Embryonic facial prominence (tissue), 1 donor: ENCODE measurements at regions not wholly inside any gene's neighbourhood (a gene's known extent, or its start where the extent isn't known, plus 50 kb on each side); places are given as distances from the start of the nearest gene placed in this dataset.

ENCODE experiments used
- DNase-seq: peaks from one replicate; pipeline ENCODE4 v3.0.0-alpha.2; 2016; ENCODE audit errors: extremely low spot score

DNA sequence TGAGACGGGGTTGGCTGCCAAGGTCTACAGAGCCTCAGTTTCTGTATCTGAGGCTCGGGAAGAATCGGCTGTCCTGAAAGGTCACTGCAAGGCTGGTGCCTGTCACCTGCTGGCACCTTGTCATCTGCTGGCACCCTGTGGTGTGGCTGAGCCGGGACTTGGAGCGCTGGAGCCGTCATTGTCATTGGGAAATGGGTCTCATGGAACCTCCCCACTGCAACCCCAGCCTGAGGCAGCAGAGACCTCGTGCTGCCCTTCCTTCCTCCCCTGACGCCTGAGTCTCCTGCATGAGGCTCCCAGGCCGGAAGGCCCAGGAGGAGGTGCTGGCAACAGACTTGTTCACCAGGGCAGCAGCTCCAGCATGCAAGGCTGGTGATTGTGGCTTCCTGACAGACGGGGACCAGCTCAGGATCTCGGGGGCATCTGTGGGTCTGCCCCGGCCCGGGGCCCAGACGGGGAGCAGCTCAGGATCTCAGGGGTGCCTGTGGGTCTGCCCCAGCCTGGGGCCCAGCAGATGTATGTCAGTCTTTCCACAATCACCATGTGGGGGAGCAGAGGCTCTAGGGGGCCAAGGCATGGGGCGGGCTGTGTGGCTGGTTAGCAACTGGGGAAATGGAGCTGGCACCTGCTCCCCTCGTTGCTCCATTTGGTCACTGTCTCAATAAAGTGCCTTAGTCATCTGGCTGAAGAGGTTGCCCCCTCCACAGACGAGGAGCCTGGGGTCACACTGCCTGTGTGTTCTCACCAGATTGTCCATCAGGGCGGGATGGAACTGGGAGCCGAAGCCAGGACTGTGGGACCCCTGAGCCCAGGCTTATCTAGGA lies 668.7 kb downstream of the BRD1 start:
- DNase-seq, result no peak

DNA sequence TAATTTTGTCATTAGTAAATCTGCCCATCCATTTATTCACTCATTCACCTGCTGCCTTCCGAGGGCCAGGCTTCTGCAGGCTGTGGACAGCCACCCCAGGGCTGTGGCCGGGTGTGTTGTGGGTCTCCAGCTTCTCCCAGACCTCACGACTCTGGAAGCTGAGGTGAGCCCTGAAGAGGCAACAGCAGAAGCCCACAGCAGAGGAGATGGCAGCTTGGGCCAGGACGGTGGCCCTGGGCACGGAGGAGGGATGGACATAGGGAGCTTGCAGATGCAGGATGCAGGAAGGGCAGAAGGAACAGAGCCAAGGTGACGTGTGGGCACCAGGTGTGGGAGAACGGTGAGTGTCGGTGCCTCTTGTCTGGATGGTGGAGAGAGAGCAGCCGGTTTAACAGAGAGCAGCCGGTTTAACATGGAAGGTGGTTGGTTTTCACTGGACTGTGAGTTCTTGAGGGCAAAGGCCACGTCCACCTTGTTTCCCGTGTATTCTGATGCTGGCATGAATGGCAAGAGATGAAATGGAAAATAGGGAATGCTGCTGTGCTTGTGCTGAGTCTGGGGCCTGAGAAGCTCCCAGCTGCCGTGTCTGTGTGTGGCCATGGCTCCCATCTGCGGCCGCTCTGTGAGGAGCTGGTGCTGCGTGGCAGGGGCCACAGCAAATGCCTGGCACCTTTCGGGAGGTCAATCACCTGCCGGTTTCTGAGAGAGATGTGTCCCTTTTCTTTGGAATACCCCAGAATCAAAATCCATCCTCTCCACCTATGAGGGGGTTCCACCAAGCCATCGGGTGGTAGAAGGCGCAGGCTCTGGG lies 669.9 kb downstream of the BRD1 start:
- DNase-seq, result no peak

DNA sequence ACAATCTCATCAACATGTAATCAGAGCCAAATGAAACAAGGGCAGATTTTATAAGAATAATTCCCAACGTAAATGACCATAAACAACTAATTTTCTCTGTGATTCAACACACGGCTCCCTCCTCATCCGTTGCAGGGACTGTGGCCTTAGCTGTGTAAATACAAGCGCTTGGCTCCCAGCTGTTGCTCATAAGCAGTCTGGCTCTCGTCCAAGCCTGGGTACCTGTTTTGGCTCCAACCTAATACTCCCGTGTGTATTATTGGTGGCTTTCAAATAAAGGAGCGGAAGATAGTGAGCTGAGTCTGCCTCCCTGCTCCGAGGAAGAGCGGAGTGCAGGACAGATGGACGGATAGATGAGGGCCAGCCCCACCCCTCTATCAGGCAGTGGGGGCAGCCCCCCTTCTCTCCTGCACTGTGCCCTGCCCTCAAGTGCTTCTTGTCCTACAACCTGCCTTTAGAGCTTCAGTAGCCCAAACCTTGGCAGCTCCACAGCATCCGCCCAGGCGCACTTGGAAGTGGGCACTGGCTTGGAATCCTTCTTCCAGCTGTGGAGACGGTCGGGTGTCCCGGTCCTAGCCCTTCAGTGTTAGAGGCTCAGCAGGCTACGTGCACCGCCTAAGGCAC lies 670.9 kb downstream of the BRD1 start:
- no peak for DNase-seq

DNA sequence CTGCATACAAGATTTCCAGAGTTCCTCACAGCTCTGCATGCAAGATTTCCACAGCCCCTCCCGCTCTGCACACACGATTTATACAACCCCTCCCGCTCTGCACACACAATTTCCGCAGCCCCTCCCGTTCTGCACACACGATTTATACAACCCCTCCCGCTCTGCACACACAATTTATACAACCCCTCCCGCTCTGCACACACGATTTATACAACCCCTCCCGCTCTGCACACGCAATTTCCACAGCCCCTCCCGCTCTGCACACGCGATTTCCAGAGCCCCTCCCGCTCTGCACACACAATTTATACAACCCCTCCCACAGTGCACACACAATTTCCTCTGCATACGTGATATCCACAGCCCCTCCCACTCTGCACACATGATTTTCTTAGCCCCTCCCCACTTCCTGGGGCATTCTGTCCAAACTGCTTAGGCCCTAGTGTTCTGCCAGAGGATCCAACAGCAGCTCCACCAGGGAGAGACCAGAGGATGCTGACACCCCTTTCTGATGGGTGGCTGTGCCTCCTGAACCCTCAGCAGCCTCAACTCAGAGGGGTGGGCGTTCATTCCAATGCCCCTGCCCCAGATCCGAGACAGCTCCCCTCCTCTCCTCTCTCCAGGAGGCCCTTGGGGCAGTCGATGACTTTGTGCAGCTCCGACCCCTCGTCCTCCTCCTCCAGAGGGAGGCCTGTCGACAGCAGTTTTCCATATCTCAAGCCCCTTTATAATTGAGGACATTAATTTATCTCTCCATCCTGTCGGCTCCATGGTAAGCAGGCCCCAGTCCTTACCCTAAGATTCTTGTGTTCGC lies 671.7 kb downstream of the BRD1 start:
- no peak for DNase-seq

DNA sequence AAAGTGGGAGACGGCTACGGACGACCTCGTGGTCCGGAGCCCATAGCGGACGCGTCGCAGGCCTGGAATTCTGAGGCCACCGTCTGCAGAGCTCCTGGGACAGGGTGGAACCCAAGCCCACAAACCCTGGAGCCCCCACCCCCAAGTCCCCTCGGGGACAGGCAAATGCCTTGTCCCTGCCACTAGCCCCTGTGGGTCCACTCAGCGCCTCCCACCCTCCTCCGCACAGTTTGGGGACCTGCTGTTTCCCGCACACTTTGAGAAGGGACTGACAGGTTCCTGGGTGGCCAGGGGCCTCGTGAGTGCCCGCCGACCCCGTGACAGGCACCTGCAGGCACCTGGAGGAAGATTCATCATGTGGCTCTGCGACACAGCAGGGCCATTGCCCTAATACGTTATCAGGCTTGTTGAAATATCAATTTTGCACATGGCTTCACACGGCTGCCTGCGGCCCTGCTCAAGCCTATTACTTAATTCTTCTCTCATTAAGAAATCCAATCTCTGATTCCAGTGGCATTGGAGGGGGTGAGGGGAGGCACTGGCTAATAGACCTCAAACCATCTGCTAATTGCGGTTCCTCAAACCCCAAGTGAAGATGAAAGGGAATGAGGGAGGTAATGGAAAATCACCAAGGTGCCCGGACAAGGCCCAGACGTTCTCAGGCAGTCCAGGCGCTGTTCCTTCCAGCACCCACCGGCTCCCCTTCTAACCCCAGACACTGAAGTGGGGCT lies 672.5 kb downstream of the BRD1 start:
- DNase-seq, result no peak

DNA sequence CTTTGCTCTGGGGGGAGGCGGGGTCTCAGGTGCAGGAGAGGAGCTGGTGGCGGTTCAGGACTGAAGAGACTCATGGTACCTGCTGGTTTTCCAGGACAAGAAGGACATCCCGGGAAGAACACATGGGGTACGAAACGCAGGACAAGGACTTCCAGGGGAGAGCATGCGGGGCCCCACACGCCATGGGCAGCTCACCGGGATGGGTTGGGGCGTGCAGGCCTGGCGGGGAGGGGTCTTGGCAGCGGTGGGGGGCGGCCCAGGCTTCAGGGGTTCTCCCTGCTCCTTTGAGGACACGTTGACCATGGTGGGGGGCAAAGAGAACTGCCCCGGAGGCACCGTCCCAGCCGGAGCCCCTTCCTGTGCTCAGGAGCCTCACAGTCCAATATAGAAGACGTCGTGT lies 673.2 kb downstream of the BRD1 start:
- no peak for DNase-seq

DNA sequence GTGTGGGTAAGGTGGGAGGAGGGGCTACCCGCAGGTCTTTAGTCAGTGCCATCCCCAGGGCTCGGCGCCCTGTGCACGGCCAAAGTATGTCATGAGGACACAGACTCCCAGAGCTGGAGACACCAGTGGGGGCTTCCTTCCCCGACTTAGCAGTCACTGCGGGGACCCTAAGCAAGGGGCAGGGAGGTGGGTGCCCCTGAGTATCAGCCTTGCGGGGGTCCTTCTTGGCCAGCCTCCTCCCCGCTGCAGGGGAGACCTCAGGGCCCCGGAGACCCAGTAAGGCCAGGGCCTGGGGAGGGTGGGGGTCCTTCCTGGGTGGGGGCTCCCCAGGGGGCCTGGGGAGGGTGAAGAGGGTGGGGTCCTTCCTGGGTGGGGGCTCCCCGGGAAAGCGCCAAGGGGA lies 673.8 kb downstream of the BRD1 start:
- DNase-seq, result no peak

DNA sequence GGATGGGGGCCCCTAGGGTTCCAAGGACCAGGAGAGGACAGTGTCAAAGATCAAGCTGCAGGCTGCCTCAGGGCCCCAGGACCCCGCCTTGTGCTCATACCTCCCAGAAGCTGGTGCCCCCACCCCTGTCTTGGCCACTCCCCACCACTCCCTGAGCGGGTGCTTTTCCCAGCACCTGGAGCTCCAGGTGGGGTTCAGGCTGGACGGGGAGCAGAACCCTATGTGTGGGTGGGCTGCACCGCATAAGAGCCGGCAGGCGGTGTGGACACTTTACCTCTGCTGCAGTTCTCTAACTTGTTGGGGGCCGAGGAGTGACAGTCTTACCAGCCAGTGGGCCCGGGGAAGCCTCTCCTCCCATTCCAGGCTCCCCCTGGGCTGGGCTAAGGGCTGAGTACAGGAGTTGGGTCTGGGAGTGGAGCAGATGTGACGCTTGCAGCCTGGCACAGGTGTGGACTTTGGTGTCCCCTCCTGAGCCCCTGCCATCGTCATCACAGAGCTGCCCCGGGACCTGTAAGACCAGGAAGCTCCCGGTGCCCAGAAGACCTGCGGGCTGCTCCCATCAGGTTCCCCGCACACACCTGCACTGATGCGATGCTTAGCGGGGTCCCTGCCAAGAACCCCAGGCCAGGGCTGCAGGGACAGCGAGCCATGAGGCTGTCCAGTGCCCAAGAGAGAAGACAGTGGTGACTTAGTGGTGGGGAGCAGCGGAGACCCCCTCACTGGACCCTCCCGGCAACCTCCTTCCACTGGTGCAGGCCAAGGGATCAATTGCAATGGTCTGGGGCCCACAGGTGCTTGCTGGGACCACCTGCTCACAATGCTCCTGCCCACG lies 674.5 kb downstream of the BRD1 start:
- DNase-seq, result no peak

DNA sequence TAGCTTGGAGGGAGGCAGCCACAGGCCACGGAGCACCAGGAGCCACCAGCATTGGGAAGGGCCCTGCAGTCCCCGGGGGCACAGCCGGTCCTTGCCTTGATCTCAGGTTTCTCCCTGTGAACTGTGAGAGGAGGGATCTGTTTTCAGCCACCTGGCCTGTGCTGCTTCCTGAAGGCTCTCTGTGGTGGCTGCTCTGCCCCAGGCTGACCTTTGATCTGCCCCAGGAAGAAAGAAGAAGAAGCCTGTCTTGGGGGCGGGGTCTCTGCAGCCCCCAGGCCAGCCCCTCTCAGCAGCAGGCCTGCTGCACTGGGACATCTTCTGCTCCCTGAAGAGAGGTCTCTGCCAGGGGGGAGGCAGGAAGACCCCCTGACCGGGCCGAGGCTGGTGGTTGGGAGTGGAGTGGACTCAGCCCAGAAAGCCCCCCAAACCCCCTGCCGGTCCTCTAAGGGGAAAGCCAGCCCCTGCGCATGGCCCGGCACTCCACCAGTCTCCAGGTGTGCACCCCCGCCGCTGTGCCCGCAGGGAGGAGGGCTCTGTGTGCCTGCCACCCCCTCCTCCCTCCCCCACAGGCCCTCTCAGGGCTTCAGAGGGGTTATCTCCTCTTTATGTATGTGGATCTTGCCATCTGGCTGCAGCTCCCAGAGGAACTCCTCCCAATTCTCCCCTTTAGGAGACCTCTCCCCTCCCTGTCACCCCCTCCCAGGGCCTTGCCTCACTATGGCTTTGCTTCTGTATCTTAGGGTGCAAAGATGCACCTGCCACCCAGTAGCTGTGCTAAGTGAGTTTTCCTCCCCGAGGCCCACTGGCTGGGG lies 675.3 kb downstream of the BRD1 start:
- no peak for DNase-seq

DNA sequence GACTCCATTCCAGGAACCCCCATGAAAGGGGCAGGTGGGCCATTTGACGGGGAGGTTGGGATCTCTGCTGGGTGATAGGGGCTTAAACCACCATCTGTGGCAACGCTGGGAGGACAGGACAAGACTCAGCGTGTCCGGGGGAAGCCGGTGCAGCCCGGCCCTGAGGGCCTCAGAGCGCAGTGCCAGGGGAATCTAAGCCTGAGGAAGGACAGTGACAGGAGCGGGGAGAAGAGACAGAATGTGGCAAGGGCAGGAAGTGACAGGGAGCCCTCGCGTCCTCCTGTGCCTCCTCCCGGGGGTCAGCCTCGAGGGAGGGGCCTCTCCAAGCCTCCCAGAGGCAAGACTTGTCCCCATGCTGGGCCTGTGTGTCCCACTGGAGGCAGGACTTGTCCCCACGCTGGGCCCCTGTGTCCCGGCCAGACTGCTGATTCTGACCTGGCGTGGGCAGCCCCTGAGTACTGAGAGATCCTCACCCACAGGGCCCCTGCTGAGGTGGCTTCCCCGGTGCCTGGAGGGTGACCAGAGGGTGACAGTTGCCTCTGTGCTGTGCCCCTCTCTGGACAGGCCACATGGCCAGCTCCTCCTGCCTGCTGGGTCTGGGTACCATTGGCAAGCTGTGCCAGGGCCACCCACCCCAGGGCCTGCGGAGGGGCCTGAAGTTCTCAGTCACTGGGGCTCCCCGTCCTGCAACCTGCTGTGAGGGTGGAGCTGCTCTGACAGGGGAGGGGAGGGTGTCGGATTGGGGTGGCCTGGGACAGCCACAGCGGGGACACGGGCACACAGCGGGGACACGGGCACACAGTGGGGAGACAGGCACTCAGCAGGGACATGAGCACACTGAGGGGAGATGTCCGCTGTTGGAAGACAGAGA lies 676.2 kb downstream of the BRD1 start:
- DNase-seq, result no peak

DNA sequence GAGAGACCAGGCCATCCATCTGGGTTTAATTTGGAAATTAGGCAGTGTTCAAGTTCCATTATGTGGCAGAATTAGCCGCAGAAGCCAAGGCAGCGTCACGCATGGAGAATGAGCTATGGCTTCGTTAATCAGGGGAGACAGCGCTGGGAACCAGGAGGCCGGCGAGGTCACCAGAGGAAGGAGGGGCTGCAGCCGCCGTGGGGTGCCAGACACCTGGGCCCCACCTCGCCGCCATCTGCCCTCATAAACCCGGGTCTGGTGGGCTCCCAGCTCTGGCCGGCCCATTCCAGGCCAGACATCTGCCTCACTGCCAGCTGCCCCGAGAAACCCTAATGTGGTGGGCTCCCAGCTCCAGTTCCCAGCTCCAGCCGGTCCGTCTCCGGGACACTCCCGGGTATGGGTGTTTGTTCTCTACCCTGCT lies 676.9 kb downstream of the BRD1 start:
- no peak for DNase-seq

DNA sequence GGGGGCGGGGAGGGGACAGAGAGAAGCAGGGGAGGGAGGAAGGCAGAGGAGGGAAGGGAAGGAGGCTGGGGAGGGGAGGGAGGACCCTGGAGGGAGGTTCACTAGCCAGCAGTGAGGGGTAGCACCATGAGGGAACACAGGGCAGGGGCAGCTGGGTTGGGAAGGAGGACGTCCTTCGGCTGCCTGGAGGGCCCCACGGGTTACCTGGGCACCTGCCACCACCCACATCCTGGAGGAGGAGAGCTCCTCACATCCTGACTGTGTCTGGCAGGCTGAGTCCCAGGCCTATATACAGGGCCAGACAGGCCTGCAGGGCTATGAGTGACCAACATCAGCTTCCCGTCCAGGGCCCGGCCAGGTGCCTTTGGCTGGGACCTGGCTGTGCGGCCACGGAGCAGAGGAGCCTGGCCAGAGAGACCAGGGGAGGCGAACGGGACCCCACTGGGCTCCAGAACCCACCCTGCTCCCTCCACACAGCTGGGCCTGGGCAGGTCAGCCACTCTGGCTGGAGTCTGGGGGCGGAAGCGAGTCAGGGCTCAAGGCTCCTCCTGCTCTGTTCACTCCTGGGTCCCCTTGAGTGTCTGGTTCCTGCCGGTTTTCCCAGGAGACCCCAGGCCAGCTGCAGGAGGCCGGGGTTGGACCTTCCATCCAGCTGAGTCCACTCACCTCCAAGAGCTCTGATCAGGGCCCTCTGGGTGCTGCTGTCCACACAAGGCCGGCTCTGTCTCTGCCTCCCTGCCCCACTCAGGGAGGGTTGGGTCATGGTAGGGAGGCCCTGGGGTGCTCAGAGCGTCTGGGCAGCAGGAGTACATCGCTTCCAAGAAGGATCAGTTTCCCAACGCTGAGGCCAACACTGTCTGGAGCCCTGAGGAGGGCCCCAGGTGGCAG lies 677.7 kb downstream of the BRD1 start:
- DNase-seq, result no peak

DNA sequence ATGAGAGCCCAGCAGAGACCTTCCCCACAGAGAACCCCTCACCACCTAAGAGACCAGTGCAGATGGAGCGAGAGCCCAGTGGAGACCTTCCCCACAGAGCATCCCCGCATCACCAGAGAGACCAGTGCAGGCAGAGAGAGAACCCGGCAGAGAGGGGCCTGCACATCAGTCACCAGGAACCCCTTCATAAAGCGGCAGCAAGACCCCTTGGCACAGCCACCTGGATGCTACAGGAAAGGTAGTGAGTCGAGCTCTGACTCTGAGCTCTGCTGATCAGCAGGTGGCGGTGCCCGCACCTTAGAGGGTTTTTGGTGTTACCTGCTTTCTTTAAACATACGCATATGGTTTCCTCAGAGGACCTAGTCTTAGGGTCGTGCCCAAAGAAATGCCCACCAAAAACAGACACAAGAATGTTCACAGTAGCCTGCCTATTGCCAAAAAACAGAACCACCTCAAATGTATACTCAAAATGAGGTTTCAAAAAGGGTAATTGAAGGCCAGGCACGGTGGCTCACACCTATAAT lies 678.7 kb downstream of the BRD1 start:
- no peak for DNase-seq

DNA sequence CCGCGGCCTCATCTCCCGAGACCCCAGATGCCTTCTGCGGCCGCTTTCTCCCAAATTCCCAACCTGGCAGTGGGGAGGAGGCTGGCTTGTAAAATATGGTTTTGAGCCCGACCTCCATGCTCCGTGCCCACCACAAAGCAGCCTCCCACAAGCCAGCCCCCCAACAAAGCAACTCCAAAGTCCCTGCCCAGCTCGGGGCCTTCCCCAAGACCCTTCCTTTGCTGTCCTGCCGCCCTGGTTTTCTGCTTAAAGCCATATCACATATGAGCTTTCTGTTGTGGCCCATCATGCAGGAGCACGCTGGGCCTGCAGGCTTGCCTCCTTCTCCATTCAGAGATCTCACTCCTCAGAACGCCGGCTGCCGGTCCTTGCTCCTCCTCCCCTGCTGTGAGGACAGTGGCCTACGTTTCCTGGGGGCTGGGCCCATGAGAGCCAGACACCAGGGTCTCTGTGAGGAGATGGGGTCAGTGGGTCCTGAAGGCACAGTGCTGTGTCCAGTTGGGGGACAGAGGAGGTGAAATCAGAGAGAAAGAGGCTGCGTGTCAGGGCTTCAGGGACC lies 680.0 kb downstream of the BRD1 start:
- DNase-seq, result no peak

DNA sequence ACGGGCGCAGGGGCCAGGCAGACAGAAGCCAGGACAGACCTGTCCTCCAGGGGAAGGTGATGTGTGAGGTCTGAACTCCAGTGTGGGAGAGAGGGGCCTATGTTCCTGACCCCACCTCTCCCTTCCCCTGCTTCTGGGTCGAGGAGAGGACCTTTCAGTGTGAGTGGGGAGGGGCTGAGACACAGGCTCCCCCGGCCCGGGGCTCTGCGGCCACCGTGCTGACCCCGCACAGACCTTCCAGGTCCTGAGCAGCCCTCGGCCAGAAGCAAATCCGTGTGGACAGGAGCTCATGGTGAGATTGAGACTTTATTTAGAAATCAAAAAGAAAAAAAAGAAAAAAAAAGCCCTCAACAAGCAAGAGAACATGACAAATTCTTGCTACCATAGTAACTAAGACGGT lies 680.5 kb downstream of the BRD1 start:
- DNase-seq, result no peak

DNA sequence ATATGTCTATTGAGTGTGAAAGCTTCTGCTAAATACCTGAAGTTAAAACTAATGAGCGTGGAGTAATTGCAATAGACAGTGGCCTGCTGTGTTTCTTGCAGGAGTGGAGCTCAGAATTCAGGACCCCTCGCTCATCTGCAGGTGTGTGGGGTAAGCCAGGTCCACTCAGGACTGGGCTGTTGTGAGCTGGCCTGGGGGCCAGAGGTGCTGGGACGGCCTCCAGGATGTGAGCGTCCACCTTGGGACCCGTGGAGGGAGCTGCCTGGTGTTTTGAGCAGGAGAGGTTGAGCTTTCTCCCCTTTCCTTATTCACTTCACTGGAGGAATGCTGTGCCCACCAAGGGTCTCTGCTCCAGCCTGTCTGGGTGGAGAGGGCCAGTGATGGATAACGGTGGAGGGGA lies 681.2 kb downstream of the BRD1 start:
- DNase-seq, result no peak

DNA sequence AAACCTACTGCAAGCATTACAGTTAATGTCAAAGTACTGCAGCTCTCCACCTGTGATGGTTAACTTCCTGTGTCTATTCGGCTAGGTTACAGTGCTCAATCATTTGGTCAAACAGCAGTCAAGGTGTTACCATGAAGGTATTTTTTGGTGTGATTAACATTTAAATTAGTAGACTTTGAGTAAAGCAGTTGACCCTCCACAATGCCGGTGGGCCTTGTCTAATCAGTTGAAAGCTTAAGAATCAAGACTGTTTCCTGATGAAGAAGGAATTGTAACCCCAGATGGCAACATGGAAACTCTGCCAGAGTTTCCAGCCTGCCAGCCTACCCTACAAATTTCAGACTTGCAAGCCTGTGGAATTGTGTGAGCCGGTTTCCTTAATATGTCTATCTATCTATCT lies 683.9 kb downstream of the BRD1 start:
- DNase-seq, result no peak
